Naive thymus-derived CD4-positive, alpha-beta T cell (primary cell): ENCODE measurements at regions not wholly inside any gene's neighbourhood (a gene's known extent, or its start where the extent isn't known, plus 50 kb on each side); places are given as distances from the start of the nearest gene placed in this dataset.

Source experiments
- ATAC-seq: fragments of 150-1000 bp; cut with Tn5 transposase; 2 replicates; pipeline ENCODE4 v1.10.0; 2021; ENCODE audit warnings: mild to moderate bottlenecking, moderate library complexity
- CTCF ChIA-PET: fragments of 350-600 bp; sonication (Branson Sonifier 250); formaldehyde crosslinking; loops from one replicate; lab custom pipeline; 2021; ENCODE audit warnings: antibody characterized with exemption; lab: Charles Lee
- POLR2A ChIA-PET: fragments of 350-600 bp; sonication (Branson Sonifier 250); formaldehyde crosslinking; loops from one replicate; lab custom pipeline; 2021; ENCODE audit warnings: antibody characterized with exemption, inconsistent platforms; lab: Charles Lee
- DNase-seq, 9 donors: peaks; one replicate each; pipeline versions ENCODE4 v3.0.0 to v3.0.0-alpha.2; 2020 to 2022; ENCODE audit warnings: mixed read lengths in 1 of 9
- H3K27ac ChIP-seq: one replicate; pipeline ENCODE4 v1.7.0; 2013; ENCODE audit warnings: mild to moderate bottlenecking, low read depth, low read length, moderate library complexity
- H3K27me3 ChIP-seq, 2 donors: one replicate each; pipeline ENCODE4 v1.7.0; 2013; ENCODE audit warnings: low read length in 2 of 2, mild to moderate bottlenecking in 2 of 2, moderate library complexity in 2 of 2; ENCODE audit not compliant: control insufficient read depth in 2 of 2, insufficient read depth in 2 of 2
- H3K36me3 ChIP-seq, 3 experiments: 1 replicate in 2 of 3; 2 replicates in 1 of 3; pipeline ENCODE4 v1.7.0; 2013; ENCODE audit warnings: low read length in 3 of 3, mild to moderate bottlenecking in 3 of 3, moderate library complexity in 1 of 3; ENCODE audit not compliant: insufficient read depth in 3 of 3, control insufficient read depth in 2 of 3
- H3K4me1 ChIP-seq, 2 donors: one replicate each; pipeline ENCODE4 v1.7.0; 2013; ENCODE audit warnings: low read length in 2 of 2, mild to moderate bottlenecking in 2 of 2, moderate library complexity in 1 of 2; ENCODE audit not compliant: control insufficient read depth in 2 of 2, insufficient read depth in 2 of 2
- H3K4me3 ChIP-seq: 2 replicates; pipeline ENCODE4 v1.7.0; 2013; ENCODE audit warnings: mild to moderate bottlenecking, low read length
- H3K9me3 ChIP-seq, 3 experiments: 1 replicate in 2 of 3; 2 replicates in 1 of 3; pipeline ENCODE4 v1.7.0; 2013; ENCODE audit warnings: low read length in 3 of 3; ENCODE audit not compliant: control insufficient read depth in 2 of 3
- H3K27ac Mint-ChIP-seq, 9 donors: one replicate each; pipeline ENCODE4 v1.8.0; 2020 to 2022; ENCODE audit warnings: mixed read lengths in 9 of 9, mild to moderate bottlenecking in 8 of 9, moderate library complexity in 5 of 9, inconsistent platforms in 2 of 9
- H3K27me3 Mint-ChIP-seq, 5 donors: one replicate each; pipeline ENCODE4 v1.8.0; 2021 to 2022; ENCODE audit warnings: mixed read lengths in 5 of 5, mild to moderate bottlenecking in 1 of 5
- H3K36me3 Mint-ChIP-seq, 5 donors: one replicate each; pipeline ENCODE4 v1.8.0; 2020 to 2022; ENCODE audit warnings: mixed read lengths in 5 of 5, mild to moderate bottlenecking in 3 of 5, inconsistent platforms in 1 of 5
- H3K4me1 Mint-ChIP-seq, 7 donors: one replicate each; pipeline ENCODE4 v1.8.0; 2020 to 2022; ENCODE audit warnings: mixed read lengths in 7 of 7, mild to moderate bottlenecking in 3 of 7, inconsistent platforms in 1 of 7
- H3K4me3 Mint-ChIP-seq, 10 donors: one replicate each; pipeline ENCODE4 v1.8.0; 2020 to 2022; ENCODE audit warnings: mild to moderate bottlenecking in 10 of 10, mixed read lengths in 10 of 10, moderate library complexity in 6 of 10, inconsistent platforms in 2 of 10
- H3K9me3 Mint-ChIP-seq, 11 donors: one replicate each; pipeline ENCODE4 v1.8.0; 2020 to 2022; ENCODE audit warnings: mixed read lengths in 11 of 11, mild to moderate bottlenecking in 4 of 11, inconsistent platforms in 1 of 11, moderate library complexity in 1 of 11
- intact Hi-C, 2 donors: fragments of 100-400 bp; cut with micrococcal nuclease; formaldehyde crosslinking; loops; one replicate each; pipeline ENCODE4 v1.15.1; 2023

- no peaks in the 10 kb centered on the region for H3K36me3 ChIP-seq
- CTCF ChIA-PET, result no interaction called here
- H3K27ac ChIP-seq, result no peak overlapping the region
- Mint-ChIP-seq H3K27ac (no peak overlapping the region), H3K36me3 (peaks cover 0 to 5% (median 0%) of the 10 kb centered on the region in 5 donors), H3K27me3 (peaks cover 4 to 21% (median 11%) of the 10 kb centered on the region in 5 donors), H3K4me3 (no peak overlapping the region), H3K9me3 (peaks cover 0 to 13% (median 5%) of the 10 kb centered on the region in 11 donors), H3K4me1 (peaks cover 5 to 17% (median 10%) of the 10 kb centered on the region in 7 donors)
- DNase-seq (no peak), ATAC-seq (no peak)
- POLR2A ChIA-PET, result no interaction called here
- no peaks in the 10 kb centered on the region for H3K9me3 ChIP-seq
- H3K27me3 ChIP-seq, result no peaks in the 10 kb centered on the region
- H3K4me1 ChIP-seq, result no peaks in the 10 kb centered on the region
- intact Hi-C loops, result no loop called here
- no peak overlapping the region for H3K4me3 ChIP-seq
Measured at GRCh38 chr2:234615643-234616356, 118.9 kb upstream of the ARL4C start.

- H3K4me3 Mint-ChIP-seq, result no peak overlapping the region
- CTCF ChIA-PET, result no interaction called here
- POLR2A ChIA-PET, result no interaction called here
Measured at GRCh38 chr2:234611209-234611608, 114.3 kb upstream of the ARL4C start.

GRCh38 chr2:234608946-234609345, 112.1 kb upstream of the ARL4C start:
- H3K36me3 Mint-ChIP-seq, result peaks cover 0 to 5% (median 0%) of the 10 kb centered on the region in 5 donors
- ChIA-PET CTCF (no interaction called here), POLR2A (no interaction called here)
- no peaks in the 10 kb centered on the region for H3K9me3 ChIP-seq
- intact Hi-C loops, result no loop called here
- no peaks in the 10 kb centered on the region for H3K4me1 ChIP-seq
- H3K27me3 ChIP-seq, result no peaks in the 10 kb centered on the region
- H3K4me3 ChIP-seq, result no peak overlapping the region
- no peaks in the 10 kb centered on the region for H3K4me1 Mint-ChIP-seq
- no peak overlapping the region for H3K27ac ChIP-seq
- no peak overlapping the region for H3K27ac Mint-ChIP-seq
- no peaks in the 10 kb centered on the region for H3K36me3 ChIP-seq
- H3K4me3 Mint-ChIP-seq, result no peak overlapping the region
- H3K9me3 Mint-ChIP-seq, result peaks cover 0 to 13% (median 5%) of the 10 kb centered on the region in 11 donors
- no peak for ATAC-seq
- H3K27me3 Mint-ChIP-seq, result peaks cover 4 to 48% (median 35%) of the 10 kb centered on the region in 5 donors
- no peak for DNase-seq

More at GRCh38 chr2:234611209-234611608, 114.3 kb upstream of the ARL4C start:
- no peaks in the 10 kb centered on the region for H3K27me3 ChIP-seq
- ATAC-seq (no peak), DNase-seq (no peak)
- Mint-ChIP-seq H3K9me3 (peaks cover 0 to 13% (median 5%) of the 10 kb centered on the region in 11 donors), H3K27me3 (peaks cover 4 to 37% (median 27%) of the 10 kb centered on the region in 5 donors), H3K4me1 (no peaks in the 10 kb centered on the region), H3K27ac (no peak overlapping the region), H3K36me3 (peaks cover 0 to 5% (median 0%) of the 10 kb centered on the region in 5 donors)
- H3K27ac ChIP-seq, result no peak overlapping the region
- no peak overlapping the region for H3K4me3 ChIP-seq
- no peaks in the 10 kb centered on the region for H3K4me1 ChIP-seq
- H3K9me3 ChIP-seq, result no peaks in the 10 kb centered on the region
- intact Hi-C loops, result no loop called here
- H3K36me3 ChIP-seq, result no peaks in the 10 kb centered on the region

GRCh38 chr2:234607691-234608090, 110.8 kb upstream of the ARL4C start:
- intact Hi-C loops, result no loop called here

GRCh38 chr2:234606896-234607295, 110.0 kb upstream of the ARL4C start:
- no peaks in the 10 kb centered on the region for H3K9me3 ChIP-seq
- DNase-seq (no peak), ATAC-seq (no peak)
- H3K4me3 Mint-ChIP-seq, result no peak overlapping the region
- H3K36me3 ChIP-seq, result no peaks in the 10 kb centered on the region
- ChIA-PET POLR2A (no interaction called here), CTCF (no interaction called here)
- H3K36me3 Mint-ChIP-seq, result peaks cover 0 to 2% (median 0%) of the 10 kb centered on the region in 5 donors
- intact Hi-C loops, result no loop called here
- no peak overlapping the region for H3K27ac ChIP-seq
- peaks cover 0 to 7% (median under 1%) of the 10 kb centered on the region in 11 donors for H3K9me3 Mint-ChIP-seq
- H3K4me3 ChIP-seq, result no peak overlapping the region
- H3K27ac Mint-ChIP-seq, result no peak overlapping the region
- H3K27me3 Mint-ChIP-seq, result peaks cover 2 to 42% (median 30%) of the 10 kb centered on the region in 5 donors
- no peaks in the 10 kb centered on the region for H3K27me3 ChIP-seq
- no peaks in the 10 kb centered on the region for H3K4me1 Mint-ChIP-seq
- no peaks in the 10 kb centered on the region for H3K4me1 ChIP-seq

More at GRCh38 chr2:234607691-234608090, 110.8 kb upstream of the ARL4C start:
- H3K9me3 Mint-ChIP-seq, result peaks cover 0 to 13% (median 5%) of the 10 kb centered on the region in 11 donors
- no peak for ATAC-seq
- no peak overlapping the region for H3K4me3 ChIP-seq
- no peak for DNase-seq
- no peaks in the 10 kb centered on the region for H3K4me1 ChIP-seq
- ChIA-PET POLR2A (interaction anchor here (0.6 kb wide), 1 partner anchor 1116 kb away, joined by 3 read pairs; no protein-coding TSS in a partner anchor), CTCF (interaction anchor here (0.6 kb wide), 1 partner anchor 23 kb away, joined by 5 read pairs; no protein-coding TSS in a partner anchor)
- no peak overlapping the region for H3K4me3 Mint-ChIP-seq
- no peak overlapping the region for H3K27ac ChIP-seq
- peaks cover 4 to 48% (median 35%) of the 10 kb centered on the region in 5 donors for H3K27me3 Mint-ChIP-seq
- no peaks in the 10 kb centered on the region for H3K9me3 ChIP-seq
- H3K4me1 Mint-ChIP-seq, result no peaks in the 10 kb centered on the region
- no peaks in the 10 kb centered on the region for H3K36me3 ChIP-seq
- H3K27me3 ChIP-seq, result no peaks in the 10 kb centered on the region
- H3K27ac Mint-ChIP-seq, result no peak overlapping the region
- H3K36me3 Mint-ChIP-seq, result peaks cover 0 to 5% (median 0%) of the 10 kb centered on the region in 5 donors

GRCh38 chr2:234603619-234604018, 106.7 kb upstream of the ARL4C start:
- ATAC-seq (no peak), DNase-seq (no peak)
- Mint-ChIP-seq H3K27ac (no peak overlapping the region), H3K27me3 (peaks cover 0 to 37% (median 20%) of the 10 kb centered on the region in 5 donors), H3K4me3 (no peak overlapping the region), H3K4me1 (no peaks in the 10 kb centered on the region), H3K9me3 (peaks cover 0 to 5% (median 0%) of the 10 kb centered on the region in 11 donors), H3K36me3 (no peaks in the 10 kb centered on the region)
- no peaks in the 10 kb centered on the region for H3K36me3 ChIP-seq
- H3K27ac ChIP-seq, result no peak overlapping the region
- H3K27me3 ChIP-seq, result no peaks in the 10 kb centered on the region
- H3K9me3 ChIP-seq, result no peaks in the 10 kb centered on the region
- ChIA-PET POLR2A (no interaction called here), CTCF (no interaction called here)
- H3K4me1 ChIP-seq, result no peaks in the 10 kb centered on the region
- H3K4me3 ChIP-seq, result no peak overlapping the region
- intact Hi-C loops, result no loop called here

- intact Hi-C loops, result no loop called here
- no peak for ATAC-seq
- Mint-ChIP-seq H3K27me3 (peaks cover 0 to 29% (median 19%) of the 10 kb centered on the region in 5 donors), H3K4me3 (no peak overlapping the region), H3K27ac (no peak overlapping the region), H3K4me1 (no peaks in the 10 kb centered on the region), H3K36me3 (no peaks in the 10 kb centered on the region), H3K9me3 (peaks cover 0 to 3% (median 0%) of the 10 kb centered on the region in 11 donors)
- DNase-seq, result no peak
- H3K27me3 ChIP-seq, result no peaks in the 10 kb centered on the region
- no peaks in the 10 kb centered on the region for H3K9me3 ChIP-seq
- H3K36me3 ChIP-seq, result no peaks in the 10 kb centered on the region
- H3K27ac ChIP-seq, result no peak overlapping the region
- CTCF ChIA-PET, result no interaction called here
- POLR2A ChIA-PET, result no interaction called here
- H3K4me1 ChIP-seq, result no peaks in the 10 kb centered on the region
- no peak overlapping the region for H3K4me3 ChIP-seq
Measured at GRCh38 chr2:234601213-234601612, 104.3 kb upstream of the ARL4C start.
